CD4-positive, alpha-beta T cell (primary cell): ENCODE measurements at regions not wholly inside any gene's neighbourhood (a gene's known extent, or its start where the extent isn't known, plus 50 kb on each side); places are given as distances from the start of the nearest gene placed in this dataset.
"Not testable (repeated sequence)": the region's sequence is repeated elsewhere in the genome, so short reads cannot be mapped to it uniquely, and the experiment has no call there.

ENCODE experiments used
- ATAC-seq: fragments of 200-7000 bp; cut with Tn5 transposase; one replicate; pipeline ENCODE4 v1.10.0; 2022; ENCODE audit warnings: mild to moderate bottlenecking; ENCODE audit not compliant: poor library complexity
- CTCF ChIA-PET: fragments of 350-600 bp; sonication (Branson Sonifier 250); formaldehyde crosslinking; loops from one replicate; lab custom pipeline; 2021; ENCODE audit warnings: antibody characterized with exemption, inconsistent platforms; lab: Charles Lee
- POLR2A ChIA-PET: fragments of 350-600 bp; sonication (Branson Sonifier 250); formaldehyde crosslinking; loops from one replicate; lab custom pipeline; 2021; ENCODE audit warnings: antibody characterized with exemption, inconsistent platforms; lab: Charles Lee
- DNase-seq, 14 experiments: peaks; one replicate each; pipeline ENCODE4 v3.0.0-alpha.2; 2013 to 2020; ENCODE audit warnings: mixed read lengths in 2 of 14
- H3K27ac ChIP-seq, 2 donors: one replicate each; pipeline versions ENCODE4 v1.5.1 to v1.7.0; 2013; ENCODE audit warnings: low read length in 2 of 2, low read depth in 1 of 2, mild to moderate bottlenecking in 1 of 2
- H3K27me3 ChIP-seq, 2 experiments: 1 replicate in 1 of 2; 2 replicates in 1 of 2; pipeline versions ENCODE4 v1.6.1 to v1.7.0; 2013; ENCODE audit warnings: low read length in 2 of 2, control low read depth in 1 of 2, mild to moderate bottlenecking in 1 of 2, moderate library complexity in 1 of 2; ENCODE audit not compliant: insufficient read depth in 2 of 2, control insufficient read depth in 1 of 2
- H3K36me3 ChIP-seq: one replicate; pipeline ENCODE4 v1.6.1; 2013; ENCODE audit warnings: low read length, control low read depth; ENCODE audit not compliant: insufficient read depth
- H3K4me1 ChIP-seq: one replicate; pipeline ENCODE4 v1.6.1; 2013; ENCODE audit warnings: low read length, control low read depth; ENCODE audit not compliant: insufficient read depth
- H3K4me3 ChIP-seq: one replicate; pipeline ENCODE4 v1.5.1; 2013; ENCODE audit warnings: mild to moderate bottlenecking, low read length, moderate library complexity
- H3K9me3 ChIP-seq, 2 experiments: 1 replicate in 1 of 2; 2 replicates in 1 of 2; pipeline versions ENCODE4 v1.6.1 to v1.7.0; 2013; ENCODE audit warnings: low read length in 2 of 2, mild to moderate bottlenecking in 2 of 2, control low read depth in 1 of 2, moderate library complexity in 1 of 2; ENCODE audit not compliant: control insufficient read depth in 1 of 2, insufficient read depth in 1 of 2
- H3K27ac Mint-ChIP-seq: one replicate; pipeline ENCODE4 v1.8.0; 2020; ENCODE audit warnings: mixed read lengths
- H3K27me3 Mint-ChIP-seq: one replicate; pipeline ENCODE4 v1.8.0; 2021; ENCODE audit warnings: mixed read lengths
- H3K36me3 Mint-ChIP-seq: one replicate; pipeline ENCODE4 v1.8.0; 2021; ENCODE audit warnings: low read depth, mixed read lengths
- H3K4me1 Mint-ChIP-seq: one replicate; pipeline ENCODE4 v1.8.0; 2021; ENCODE audit warnings: low read depth, mixed read lengths
- H3K4me3 Mint-ChIP-seq: one replicate; pipeline ENCODE4 v1.8.0; 2020; ENCODE audit warnings: mild to moderate bottlenecking, mixed read lengths
- H3K9me3 Mint-ChIP-seq: one replicate; pipeline ENCODE4 v1.8.0; 2020; ENCODE audit warnings: mixed read lengths
- CTCF ChIP-seq: fragments of 200-600 bp; IDR thresholded peaks from one replicate; pipeline ENCODE4 v1.8.0; 2022; ENCODE audit warnings: antibody characterized with exemption, mild to moderate bottlenecking
- intact Hi-C, 2 experiments: fragments of 100-400 bp; cut with DNase I in 1 of 2; cut with micrococcal nuclease in 1 of 2; formaldehyde crosslinking; loops; one replicate each; pipeline versions ENCODE4 v1.15.1 to v1.9.0; 2023 to 2025; cut with DNase I, micrococcal nuclease

- ATAC-seq (no peak), DNase-seq (no peak)
- peaks cover 0 to 3% of the 10 kb centered on the region in 2 experiments for H3K9me3 ChIP-seq
- intact Hi-C loops = no loop called here
- CTCF ChIA-PET = no interaction called here
- peaks cover 5% of the 10 kb centered on the region for H3K27me3 Mint-ChIP-seq
- H3K27me3 ChIP-seq = no peaks in the 10 kb centered on the region
- no peaks in the 10 kb centered on the region for H3K36me3 ChIP-seq
- H3K4me3 ChIP-seq = no peak overlapping the region
- H3K27ac Mint-ChIP-seq = no peak overlapping the region
- no peaks in the 10 kb centered on the region for H3K36me3 Mint-ChIP-seq
- no peaks in the 10 kb centered on the region for H3K9me3 Mint-ChIP-seq
- H3K27ac ChIP-seq = no peak overlapping the region
- no peak for TF ChIP-seq CTCF
- H3K4me3 Mint-ChIP-seq = no peak overlapping the region
- POLR2A ChIA-PET = no interaction called here
- H3K4me1 ChIP-seq = no peaks in the 10 kb centered on the region
- no peaks in the 10 kb centered on the region for H3K4me1 Mint-ChIP-seq
Measured at GRCh38 chr11:110850846-110851245, 138.6 kb upstream of the ARHGAP20 start.

GRCh38 chr11:110843053-110843452 is 130.8 kb upstream of the ARHGAP20 start:
- H3K27me3 Mint-ChIP-seq, H3K4me3 Mint-ChIP-seq, H3K36me3 Mint-ChIP-seq, H3K27ac Mint-ChIP-seq, H3K9me3 ChIP-seq, H3K4me1 ChIP-seq, H3K27ac ChIP-seq, CTCF ChIA-PET, ATAC-seq, H3K4me3 ChIP-seq, intact Hi-C loops, H3K9me3 Mint-ChIP-seq, H3K36me3 ChIP-seq, DNase-seq, H3K27me3 ChIP-seq, POLR2A ChIA-PET: not testable (repeated sequence)
- H3K4me1 Mint-ChIP-seq = peaks cover 11% of the 10 kb centered on the region

- Histone ChIP-seq H3K4me1 (no peaks in the 10 kb centered on the region), H3K36me3 (no peaks in the 10 kb centered on the region), H3K9me3 (peaks cover 0 to 4% of the 10 kb centered on the region in 2 experiments), H3K27ac (no peak overlapping the region), H3K27me3 (no peaks in the 10 kb centered on the region), H3K4me3 (no peak overlapping the region)
- intact Hi-C loops = no loop called here
- H3K4me1 Mint-ChIP-seq = peaks cover 17% of the 10 kb centered on the region
- peaks cover 3% of the 10 kb centered on the region for H3K9me3 Mint-ChIP-seq
- no peaks in the 10 kb centered on the region for H3K36me3 Mint-ChIP-seq
- no peak overlapping the region for H3K4me3 Mint-ChIP-seq
- POLR2A ChIA-PET = no interaction called here
- H3K27ac Mint-ChIP-seq = no peak overlapping the region
- ATAC-seq = no peak
- CTCF ChIA-PET = no interaction called here
- TF ChIP-seq CTCF = no peak
- DNase-seq = no peak
- no peaks in the 10 kb centered on the region for H3K27me3 Mint-ChIP-seq
Measured at GRCh38 chr11:110838808-110839207, 126.6 kb upstream of the ARHGAP20 start.

- POLR2A ChIA-PET = no interaction called here
- no peak for DNase-seq
- intact Hi-C loops = no loop called here
Measured at GRCh38 chr11:110837603-110838002, 125.4 kb upstream of the ARHGAP20 start.

More at GRCh38 chr11:110837603-110838002, 125.4 kb upstream of the ARHGAP20 start:
- no peaks in the 10 kb centered on the region for H3K4me1 ChIP-seq
- no peak for ATAC-seq
- H3K4me3 ChIP-seq = no peak overlapping the region
- H3K36me3 ChIP-seq = no peaks in the 10 kb centered on the region
- H3K27ac ChIP-seq = no peak overlapping the region
- Mint-ChIP-seq H3K36me3 (no peaks in the 10 kb centered on the region), H3K27ac (no peak overlapping the region), H3K27me3 (no peaks in the 10 kb centered on the region), H3K4me1 (peaks cover 17% of the 10 kb centered on the region), H3K4me3 (no peak overlapping the region), H3K9me3 (peaks cover 2% of the 10 kb centered on the region)
- H3K27me3 ChIP-seq = no peaks in the 10 kb centered on the region
- no peaks in the 10 kb centered on the region for H3K9me3 ChIP-seq
- TF ChIP-seq CTCF = no peak
- CTCF ChIA-PET = no interaction called here
